Endothelial cell of umbilical vein (primary cell): ENCODE measurements at regions not wholly inside any gene's neighbourhood (a gene's known extent, or its start where the extent isn't known, plus 50 kb on each side); places are given as distances from the start of the nearest gene placed in this dataset.

ENCODE experiments used
- BruUV-seq: library from RNA; stranded (reverse); fragments of 400-500 nt; replicated peaks from 2 replicates; lab custom pipeline; 2021; lab: Mats Ljungman, UMichigan
- CTCF ChIA-PET: fragments of 300-600, 350-600 bp; sonication (Branson Sonifier 250); formaldehyde crosslinking; loops from one replicate; lab custom pipeline; 2021; ENCODE audit warnings: antibody characterized with exemption, inconsistent platforms; lab: Charles Lee
- POLR2A ChIA-PET: fragments of 300-600, 350-600 bp; sonication (Branson Sonifier 250); formaldehyde crosslinking; loops from one replicate; lab custom pipeline; 2021; ENCODE audit warnings: antibody characterized with exemption, inconsistent platforms; lab: Charles Lee
- DNase-seq: peaks from one replicate; pipeline ENCODE4 v3.0.0-alpha.2; 2011; ENCODE audit warnings: low read depth, low spot score
- FAIRE-seq: peaks from 2 replicates; lab custom pipeline; 2011; peaks lifted over from hg19 to GRCh38; lab: Jason Lieb, UNC
- H2AFZ ChIP-seq: 2 replicates; pipeline ENCODE4 v1.6.0; 2012; ENCODE audit warnings: low read depth, low read length, control low read depth, inconsistent platforms
- H3K27ac ChIP-seq: 2 replicates; pipeline ENCODE4 v1.5.1; 2011; ENCODE audit warnings: low read depth, mild to moderate bottlenecking, control low read depth, low read length, moderate library complexity; ENCODE audit not compliant: insufficient read depth
- H3K27me3 ChIP-seq, 2 experiments: 2 replicates each; pipeline versions ENCODE4 v1.6.0 to v1.6.1; 2011; ENCODE audit warnings: low read length in 2 of 2, mixed read lengths in 1 of 2; ENCODE audit not compliant: control insufficient read depth in 2 of 2, insufficient read depth in 2 of 2
- H3K36me3 ChIP-seq, 2 experiments: 2 replicates in 1 of 2; 3 replicates in 1 of 2; pipeline ENCODE4 v1.5.1; 2011; ENCODE audit warnings: low read length in 2 of 2, mild to moderate bottlenecking in 1 of 2, moderate library complexity in 1 of 2; ENCODE audit not compliant: control insufficient read depth in 2 of 2, insufficient read depth in 2 of 2; ENCODE audit errors: extremely low read depth in 1 of 2
- H3K4me1 ChIP-seq: 3 replicates; pipeline ENCODE4 v1.5.1; 2011; ENCODE audit warnings: mild to moderate bottlenecking, low read length; ENCODE audit not compliant: control insufficient read depth, insufficient read depth; ENCODE audit errors: extremely low read depth
- H3K4me2 ChIP-seq: 2 replicates; pipeline ENCODE4 v1.6.1; 2011; ENCODE audit warnings: low read length, control low read depth, mixed read lengths; ENCODE audit not compliant: insufficient read depth
- H3K4me3 ChIP-seq, 3 experiments: fragments of 200-600 bp in 1 of 3; sonication (generic), shearing (Covaris generic) in 1 of 3; replicated peaks in 1 of 3; 2 replicates each; pipeline ENCODE4 v1.5.1; 2011 to 2016; ENCODE audit warnings: control low read depth in 3 of 3, low read length in 3 of 3, mild to moderate bottlenecking in 2 of 3, inconsistent platforms in 1 of 3, low read depth in 1 of 3, moderate library complexity in 1 of 3; ENCODE audit not compliant: insufficient read depth in 1 of 3
- H3K79me2 ChIP-seq: 2 replicates; pipeline ENCODE4 v1.6.0; 2012; ENCODE audit warnings: low read length, inconsistent platforms; ENCODE audit not compliant: control insufficient read depth, insufficient read depth
- H3K9ac ChIP-seq: replicated peaks from 2 replicates; pipeline ENCODE3; 2011; ENCODE audit warnings: low read length, control low read depth; ENCODE audit not compliant: insufficient read depth; ENCODE audit errors: extremely low read depth
- H3K9me1 ChIP-seq: replicated peaks from 3 replicates; pipeline ENCODE4 v1.6.0; 2011; ENCODE audit warnings: mild to moderate bottlenecking, low read length; ENCODE audit not compliant: control insufficient read depth, insufficient read depth; ENCODE audit errors: extremely low read depth
- H3K9me3 ChIP-seq: replicated peaks from 2 replicates; pipeline ENCODE4 v1.5.1; 2012; ENCODE audit warnings: low read length, inconsistent platforms; ENCODE audit not compliant: control insufficient read depth, insufficient read depth
- H4K20me1 ChIP-seq: replicated peaks from 2 replicates; pipeline ENCODE3; 2011; ENCODE audit warnings: mild to moderate bottlenecking, low read length; ENCODE audit not compliant: control insufficient read depth, insufficient read depth; ENCODE audit errors: extremely low read depth
- EZH2 ChIP-seq: IDR thresholded peaks from 2 replicates; pipeline ENCODE4 v1.6.1; 2012; ENCODE audit warnings: borderline replicate concordance, low read depth, mild to moderate bottlenecking, moderate library complexity, low read length, inconsistent platforms; ENCODE audit not compliant: severe bottlenecking
- GATA2 ChIP-seq: IDR thresholded peaks from 2 replicates; pipeline ENCODE4 v1.7.0; 2011; ENCODE audit warnings: low read depth, mild to moderate bottlenecking, moderate library complexity, mixed read lengths, low read length; ENCODE audit not compliant: insufficient read length, insufficient read depth
- dilution Hi-C: fragments of 300-500 bp; cut with MboI; formaldehyde crosslinking; loops from one replicate; pipeline ENCODE4 v1.15.0; 2019; ENCODE audit warnings: low sequenced_read_pairs; ENCODE audit not compliant: extremely low pct_ligation_motif_present
- intact Hi-C: fragments of 100-400 bp; cut with micrococcal nuclease; formaldehyde crosslinking; loops from one replicate; pipeline ENCODE4 v1.10.0; 2022
- TF ChIP-seq, protein P1 (sequence below): IDR thresholded peaks from 2 replicates; pipeline ENCODE4 v1.6.1; 2011; ENCODE audit not compliant: insufficient read depth, insufficient read length

DNA sequence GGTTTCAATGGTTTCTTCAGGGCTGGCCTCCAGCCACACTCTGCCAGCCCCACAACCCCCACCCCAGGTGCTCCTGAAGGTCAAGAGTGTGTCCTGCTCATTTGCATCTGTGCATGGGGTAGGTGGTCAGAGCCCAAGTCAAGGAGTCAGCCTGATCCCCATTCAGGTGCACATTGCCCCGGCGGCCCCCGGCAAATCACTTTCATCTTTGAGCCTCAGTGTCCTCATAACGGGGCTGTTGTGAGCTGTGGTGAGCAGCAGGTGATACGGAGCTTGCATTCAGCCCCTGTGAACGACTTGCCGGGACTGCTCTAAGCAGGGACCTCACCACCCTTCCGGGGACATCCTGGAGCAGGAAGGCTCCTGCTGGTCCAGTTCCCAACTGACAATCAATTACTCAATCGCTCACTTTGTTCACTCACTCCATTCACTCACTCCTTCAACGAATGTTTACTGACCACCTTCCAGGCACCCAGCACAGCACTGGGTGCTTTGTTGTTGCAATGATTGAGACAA, 93.2 kb upstream of the CPEB4 start:
- Histone ChIP-seq H3K27me3 (no peaks in the 10 kb centered on the region), H4K20me1 (no peaks in the 10 kb centered on the region), H3K79me2 (no peaks in the 10 kb centered on the region), H3K9me3 (no peaks in the 10 kb centered on the region), H2AFZ (no peak overlapping the region), H3K36me3 (no peaks in the 10 kb centered on the region), H3K9me1 (no peaks in the 10 kb centered on the region), H3K4me2 (no peak overlapping the region), H3K9ac (no peak overlapping the region), H3K4me1 (no peaks in the 10 kb centered on the region), H3K27ac (no peak overlapping the region), H3K4me3 (no peak overlapping the region)
- BruUV-seq: no TSS peak
- ChIA-PET POLR2A (no interaction called here), CTCF (no interaction called here)
- DNase-seq (no peak), FAIRE-seq (no peak)
- intact Hi-C loops: no loop called here
- dilution Hi-C loops: no loop called here
- TF ChIP-seq EZH2: no peak
- TF ChIP-seq GATA2: no peak

DNA sequence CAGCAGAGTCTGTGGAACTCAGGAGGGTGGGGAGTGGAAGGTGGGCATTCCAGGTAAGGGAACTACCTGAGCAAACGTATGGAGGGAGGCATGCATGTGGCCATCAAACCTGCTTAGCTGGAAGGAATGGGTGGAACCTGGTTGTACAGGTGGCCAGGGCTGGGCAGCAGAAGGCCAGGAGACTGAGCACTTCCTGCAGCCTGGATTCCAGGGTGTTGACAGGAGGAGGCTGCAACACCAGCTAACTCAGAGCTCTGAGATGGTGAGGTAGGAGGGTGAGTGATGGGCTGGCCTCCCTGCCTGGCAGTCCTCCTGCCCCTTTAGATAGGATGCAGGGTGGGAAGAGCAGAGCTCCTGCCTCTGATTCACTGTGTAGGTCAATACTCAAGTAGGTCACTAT, 92.5 kb upstream of the CPEB4 start:
- Histone ChIP-seq H2AFZ (no peak overlapping the region), H3K4me2 (no peak overlapping the region), H3K27ac (no peak overlapping the region), H3K27me3 (no peaks in the 10 kb centered on the region), H3K9me1 (no peaks in the 10 kb centered on the region), H3K36me3 (no peaks in the 10 kb centered on the region), H3K4me3 (no peak overlapping the region), H3K9ac (no peak overlapping the region), H4K20me1 (no peaks in the 10 kb centered on the region), H3K9me3 (no peaks in the 10 kb centered on the region), H3K4me1 (no peaks in the 10 kb centered on the region), H3K79me2 (no peaks in the 10 kb centered on the region)
- no peak for DNase-seq
- POLR2A ChIA-PET: no interaction called here
- BruUV-seq: no TSS peak
- FAIRE-seq: no peak
- TF ChIP-seq, protein P1, sequence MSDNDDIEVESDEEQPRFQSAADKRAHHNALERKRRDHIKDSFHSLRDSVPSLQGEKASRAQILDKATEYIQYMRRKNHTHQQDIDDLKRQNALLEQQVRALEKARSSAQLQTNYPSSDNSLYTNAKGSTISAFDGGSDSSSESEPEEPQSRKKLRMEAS: no peak
- dilution Hi-C loops: no loop called here
- CTCF ChIA-PET: interaction anchor here (0.8 kb wide), 2 partner anchors 20 to 130 kb away, joined by 3 read pairs; no protein-coding TSS in a partner anchor
- intact Hi-C loops: no loop called here
